GM19468 (cell line): ENCODE measurements at regions not wholly inside any gene's neighbourhood (a gene's known extent, or its start where the extent isn't known, plus 50 kb on each side); places are given as distances from the start of the nearest gene placed in this dataset.
"Not testable (repeated sequence)": the region's sequence is repeated elsewhere in the genome, so short reads cannot be mapped to it uniquely, and the experiment has no call there.

ENCODE experiments used
- ATAC-seq: cut with Tn5 transposase; IDR thresholded peaks from one replicate; pipeline ENCODE4 v1.9.1; 2021; ENCODE audit warnings: mild to moderate bottlenecking, moderate library complexity, moderate number of reproducible peaks; ENCODE audit not compliant: unreplicated experiment; ENCODE audit errors: extremely low read depth

GRCh38 chr6:82775981-82776380 is 289.7 kb downstream of the UBE3D start:
- ATAC-seq = no peak

GRCh38 chr6:82779041-82779440 is 286.6 kb downstream of the UBE3D start:
- ATAC-seq = no peak

GRCh38 chr6:82780334-82780733 is 285.3 kb downstream of the UBE3D start:
- ATAC-seq = no peak

GRCh38 chr6:82781620-82782204 is 283.9 kb downstream of the UBE3D start:
- no peak for ATAC-seq

- ATAC-seq = no peak
These were observed 281.9 kb downstream of the UBE3D start for GRCh38 chr6:82783587-82784236.

GRCh38 chr6:82785206-82785605 is 280.4 kb downstream of the UBE3D start:
- ATAC-seq = no peak

GRCh38 chr6:82786248-82786647 is 279.4 kb downstream of the UBE3D start:
- no peak for ATAC-seq

- no peak for ATAC-seq
These were observed 269.7 kb downstream of the UBE3D start for GRCh38 chr6:82795940-82796339.

- no peak for ATAC-seq
These were observed 264.6 kb downstream of the UBE3D start for GRCh38 chr6:82801083-82801482.

- not testable (repeated sequence) for ATAC-seq
These were observed 249.4 kb downstream of the UBE3D start for GRCh38 chr6:82816243-82816642.

- no peak for ATAC-seq
These were observed 246.9 kb downstream of the UBE3D start for GRCh38 chr6:82818727-82819126.

- no peak for ATAC-seq
These were observed 242.3 kb downstream of the UBE3D start for GRCh38 chr6:82823361-82823760.

GRCh38 chr6:82832811-82833210 is 232.8 kb downstream of the UBE3D start:
- no peak for ATAC-seq

GRCh38 chr6:82833481-82833880 is 232.2 kb downstream of the UBE3D start:
- no peak for ATAC-seq

GRCh38 chr6:82836022-82836575 is 229.5 kb downstream of the UBE3D start:
- no peak for ATAC-seq

GRCh38 chr6:82840571-82840970 is 225.1 kb downstream of the UBE3D start:
- no peak for ATAC-seq

GRCh38 chr6:82841309-82841708 is 224.3 kb downstream of the UBE3D start:
- no peak for ATAC-seq
